Coronary artery (tissue), 2 donors: ENCODE measurements at regions not wholly inside any gene's neighbourhood (a gene's known extent, or its start where the extent isn't known, plus 50 kb on each side); places are given as distances from the start of the nearest gene placed in this dataset.

ENCODE experiments used
- DNase-seq: peaks from one replicate; pipeline ENCODE4 v3.0.0-alpha.2; 2017; ENCODE audit warnings: low spot score
- H3K27ac ChIP-seq, 2 donors: fragments of 200-600 bp; sonication (generic); one replicate each; pipeline ENCODE4 v1.5.1; 2016 to 2019
- H3K4me3 ChIP-seq: fragments of 200-600 bp; sonication (generic); 2 replicates; pipeline ENCODE4 v1.5.1; 2016; ENCODE audit warnings: mild to moderate bottlenecking, moderate library complexity
- TF ChIP-seq, protein P1 (sequence below): fragments of 200-600 bp; sonication (generic); IDR thresholded peaks from one replicate; pipeline ENCODE4 v1.5.1; 2019; ENCODE audit warnings: antibody characterized with exemption

GRCh38 chr13:62085337-62086229 is 669.9 kb upstream of the PCDH20 start:
- TF ChIP-seq, protein P1, sequence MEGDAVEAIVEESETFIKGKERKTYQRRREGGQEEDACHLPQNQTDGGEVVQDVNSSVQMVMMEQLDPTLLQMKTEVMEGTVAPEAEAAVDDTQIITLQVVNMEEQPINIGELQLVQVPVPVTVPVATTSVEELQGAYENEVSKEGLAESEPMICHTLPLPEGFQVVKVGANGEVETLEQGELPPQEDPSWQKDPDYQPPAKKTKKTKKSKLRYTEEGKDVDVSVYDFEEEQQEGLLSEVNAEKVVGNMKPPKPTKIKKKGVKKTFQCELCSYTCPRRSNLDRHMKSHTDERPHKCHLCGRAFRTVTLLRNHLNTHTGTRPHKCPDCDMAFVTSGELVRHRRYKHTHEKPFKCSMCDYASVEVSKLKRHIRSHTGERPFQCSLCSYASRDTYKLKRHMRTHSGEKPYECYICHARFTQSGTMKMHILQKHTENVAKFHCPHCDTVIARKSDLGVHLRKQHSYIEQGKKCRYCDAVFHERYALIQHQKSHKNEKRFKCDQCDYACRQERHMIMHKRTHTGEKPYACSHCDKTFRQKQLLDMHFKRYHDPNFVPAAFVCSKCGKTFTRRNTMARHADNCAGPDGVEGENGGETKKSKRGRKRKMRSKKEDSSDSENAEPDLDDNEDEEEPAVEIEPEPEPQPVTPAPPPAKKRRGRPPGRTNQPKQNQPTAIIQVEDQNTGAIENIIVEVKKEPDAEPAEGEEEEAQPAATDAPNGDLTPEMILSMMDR = no peak
- DNase-seq = no peak
- Histone ChIP-seq H3K4me3 (no peak overlapping the region), H3K27ac (no peak overlapping the region)

DNA sequence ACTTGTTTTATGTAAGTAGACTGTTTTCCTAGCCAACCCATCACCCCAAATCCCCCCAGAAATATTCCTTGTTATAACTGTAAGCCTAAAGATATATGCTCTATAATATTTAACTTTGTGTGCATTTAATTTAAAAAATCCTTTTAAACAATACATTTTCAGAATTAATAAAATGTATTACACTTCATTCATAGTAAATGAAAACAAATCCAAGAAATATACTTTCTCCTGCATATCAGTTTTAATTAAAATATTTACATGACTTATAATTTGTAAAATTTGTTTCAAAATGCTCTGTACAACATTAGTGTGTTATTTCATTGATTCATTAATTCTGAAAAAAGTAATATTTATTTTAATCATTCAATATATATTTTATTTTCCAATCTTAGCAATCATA is 669.1 kb upstream of the PCDH20 start:
- TF ChIP-seq, protein P1 = no peak
- DNase-seq = no peak
- H3K4me3 ChIP-seq = no peak overlapping the region

GRCh38 chr13:62067821-62068220 is 652.2 kb upstream of the PCDH20 start:
- DNase-seq = no peak
- no peak overlapping the region for H3K27ac ChIP-seq
- TF ChIP-seq, protein P1 = no peak
- H3K4me3 ChIP-seq = no peak overlapping the region

More for the DNA sequence above, 669.1 kb upstream of the PCDH20 start:
- H3K27ac ChIP-seq = no peak overlapping the region

- Histone ChIP-seq H3K27ac (no peak overlapping the region), H3K4me3 (no peak overlapping the region)
- DNase-seq = no peak
- TF ChIP-seq, protein P1 = no peak
Measured at GRCh38 chr13:62065016-62065415, 649.4 kb upstream of the PCDH20 start.

DNA sequence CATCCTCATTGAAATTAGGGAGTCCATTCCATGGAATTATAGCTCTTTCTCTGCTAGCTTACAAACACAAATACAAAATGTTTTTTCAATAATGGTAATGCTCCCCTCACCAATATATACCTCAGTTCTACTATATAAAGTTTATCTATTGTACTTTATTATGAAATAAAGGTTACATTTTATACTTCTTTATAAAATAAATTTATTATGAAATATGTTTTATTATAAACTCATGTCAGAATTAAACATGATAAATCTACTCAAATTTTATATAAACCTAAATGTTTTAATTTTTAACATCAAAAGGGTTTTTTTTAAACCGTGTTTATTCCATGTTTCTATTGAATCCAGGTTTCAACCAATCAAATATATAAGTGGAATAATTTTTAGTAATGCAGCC is 646.1 kb upstream of the PCDH20 start:
- TF ChIP-seq, protein P1 = no peak
- Histone ChIP-seq H3K4me3 (no peak overlapping the region), H3K27ac (no peak overlapping the region)
- no peak for DNase-seq

DNA sequence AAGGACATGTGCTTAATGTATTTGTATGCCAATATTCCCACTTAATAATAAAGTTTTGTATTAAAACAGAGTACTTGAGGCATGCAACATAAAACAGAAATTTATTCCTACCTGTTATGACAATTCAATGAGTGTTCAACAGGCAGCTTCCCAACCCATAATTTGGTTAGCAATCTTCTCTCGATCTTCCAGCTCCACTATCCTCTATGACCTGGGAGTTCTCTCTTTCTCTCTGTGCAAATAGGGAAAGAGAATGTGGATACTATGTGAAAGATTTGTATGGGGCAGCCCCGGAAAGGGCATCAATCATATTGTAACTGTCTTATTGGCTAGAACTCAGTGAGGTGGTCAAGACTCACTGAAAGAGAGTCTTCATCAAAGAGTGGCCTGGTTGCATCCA is 644.9 kb upstream of the PCDH20 start:
- H3K27ac ChIP-seq = no peak overlapping the region
- TF ChIP-seq, protein P1 = no peak
- DNase-seq = no peak
- no peak overlapping the region for H3K4me3 ChIP-seq

GRCh38 chr13:62057286-62057685 is 641.6 kb upstream of the PCDH20 start:
- no peak for DNase-seq
- H3K4me3 ChIP-seq = no peak overlapping the region
- TF ChIP-seq, protein P1 = no peak
- no peak overlapping the region for H3K27ac ChIP-seq
